ENCODE measurements at regions not wholly inside any gene's neighbourhood (a gene's known extent, or its start where the extent isn't known, plus 50 kb on each side); places are given as distances from the start of the nearest gene placed in this dataset.

- no peak for DNase-seq
Observed at GRCh38 chr15:26477044-26477443, 295.8 kb downstream of the GABRB3 start.

- no peak for DNase-seq
Observed at GRCh38 chr15:26475554-26475953, 297.3 kb downstream of the GABRB3 start.

DNA sequence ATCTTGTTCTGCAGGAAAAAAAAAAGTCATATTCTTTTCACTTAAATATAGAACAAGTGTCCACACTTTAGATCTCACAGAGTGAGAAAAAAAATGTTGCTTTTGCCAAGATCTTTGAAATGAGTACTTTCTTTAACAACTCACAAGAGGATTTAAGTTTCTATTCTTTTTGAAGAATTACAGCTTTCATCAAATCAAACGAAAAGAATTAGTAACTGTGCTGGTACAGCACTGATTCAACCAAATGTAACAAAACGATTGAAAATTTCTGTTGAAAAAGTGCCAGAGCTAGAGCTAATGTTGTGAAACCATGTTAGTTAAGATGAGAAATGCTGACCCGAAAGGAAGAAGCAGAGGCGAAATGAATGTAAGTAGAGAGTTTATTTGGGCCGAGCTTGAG lies 300.2 kb downstream of the GABRB3 start:
- no peak for DNase-seq

- DNase-seq, result no peak
Observed at GRCh38 chr15:26461847-26462608, 310.8 kb downstream of the GABRB3 start.

DNA sequence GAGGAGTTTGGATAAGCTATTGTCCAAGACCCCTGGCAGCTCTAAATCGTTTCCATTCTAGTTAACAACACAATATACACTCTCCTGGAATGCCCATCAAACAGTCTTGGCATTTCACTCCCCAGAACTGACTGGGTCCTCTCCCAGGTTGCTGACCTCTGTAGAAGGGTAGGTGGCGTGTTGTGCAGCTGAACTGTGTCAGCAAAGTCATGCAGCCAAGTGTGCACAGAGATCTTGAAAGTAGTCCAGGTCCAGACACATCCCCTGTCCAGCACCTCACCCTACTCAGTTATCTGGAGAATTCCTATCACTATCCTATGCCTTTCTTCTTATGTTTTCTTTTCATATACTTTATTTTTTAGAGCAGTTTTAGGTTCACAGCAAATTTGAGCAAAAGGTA lies 312.7 kb downstream of the GABRB3 start:
- no peak for DNase-seq

GRCh38 chr15:26455828-26456227 lies 317.0 kb downstream of the GABRB3 start:
- no peak for DNase-seq

- DNase-seq, result no peak
Observed at GRCh38 chr15:26453914-26454313, 319.0 kb downstream of the GABRB3 start.

DNA sequence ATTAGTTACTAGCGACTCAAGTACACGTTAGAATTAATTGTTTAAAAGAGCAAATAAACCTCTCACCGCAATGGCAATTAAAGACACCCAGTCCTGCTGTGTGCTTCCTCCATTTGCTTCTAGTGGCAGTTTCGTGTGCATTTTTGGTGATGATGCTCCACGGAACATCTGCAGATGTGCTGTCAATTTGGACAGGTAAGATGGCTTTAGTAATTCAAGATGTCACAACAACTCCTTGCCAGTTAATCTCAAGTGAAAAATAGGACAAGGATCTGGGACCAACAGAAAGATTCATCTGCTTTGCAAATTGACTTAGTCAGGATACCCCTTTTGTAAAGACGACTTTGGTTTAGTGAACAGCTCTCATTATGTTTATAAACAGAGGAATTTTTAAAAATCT lies 320.9 kb downstream of the GABRB3 start:
- DNase-seq, result no peak

GRCh38 chr15:26449291-26449690 lies 323.6 kb downstream of the GABRB3 start:
- DNase-seq, result no peak

GRCh38 chr15:26443321-26443720 lies 329.5 kb downstream of the GABRB3 start:
- no peak for DNase-seq

GRCh38 chr15:26442680-26443079 lies 330.2 kb downstream of the GABRB3 start:
- DNase-seq, result no peak

- DNase-seq, result no peak
Observed at GRCh38 chr15:26439681-26440080, 333.2 kb downstream of the GABRB3 start.

- no peak for DNase-seq
Observed at GRCh38 chr15:26438718-26439117, 334.1 kb downstream of the GABRB3 start.

- DNase-seq, result no peak
Observed at GRCh38 chr15:26438316-26438715, 334.6 kb downstream of the GABRB3 start.

DNA sequence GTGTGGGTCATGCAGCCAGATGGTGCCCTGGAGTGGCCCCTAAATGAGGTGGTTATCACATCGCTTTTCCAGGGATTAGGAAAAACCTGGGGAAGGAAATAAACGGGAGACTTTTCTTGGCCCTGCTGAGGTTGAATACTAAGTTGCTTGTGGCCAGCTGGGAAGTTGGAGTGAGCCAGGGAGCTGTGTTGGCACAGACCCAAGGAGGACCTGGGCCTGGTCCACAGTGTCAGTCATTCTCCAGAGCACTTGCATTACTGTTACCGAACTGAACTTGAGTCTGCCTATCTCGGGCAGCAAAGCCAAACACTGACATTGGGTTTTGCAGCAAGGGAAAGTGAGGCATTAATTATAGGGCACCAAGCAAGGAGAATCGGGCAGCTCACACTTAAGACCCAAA lies 339.0 kb downstream of the GABRB3 start:
- no peak for DNase-seq

DNA sequence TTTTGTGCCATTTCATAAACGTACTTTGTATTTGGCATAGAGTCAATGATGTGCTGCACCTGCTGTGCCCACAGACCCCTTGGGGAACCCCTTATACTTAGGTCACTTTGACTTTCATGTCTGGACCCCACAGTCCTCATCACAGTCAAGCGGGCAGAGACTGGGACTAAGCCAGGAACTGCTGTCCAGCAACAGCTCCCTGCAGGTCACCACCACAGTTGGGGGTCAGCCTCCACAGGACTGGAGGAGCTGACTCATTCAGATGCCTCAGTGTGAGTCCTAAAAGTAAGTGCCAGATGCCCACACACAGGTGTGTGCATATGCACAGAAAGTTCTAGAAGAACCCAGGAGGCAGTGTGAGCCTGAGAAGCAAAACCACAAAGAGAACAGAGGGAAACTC lies 339.8 kb downstream of the GABRB3 start:
- DNase-seq, result no peak

GRCh38 chr15:26421065-26421464 lies 351.8 kb downstream of the GABRB3 start:
- no peak for DNase-seq

DNA sequence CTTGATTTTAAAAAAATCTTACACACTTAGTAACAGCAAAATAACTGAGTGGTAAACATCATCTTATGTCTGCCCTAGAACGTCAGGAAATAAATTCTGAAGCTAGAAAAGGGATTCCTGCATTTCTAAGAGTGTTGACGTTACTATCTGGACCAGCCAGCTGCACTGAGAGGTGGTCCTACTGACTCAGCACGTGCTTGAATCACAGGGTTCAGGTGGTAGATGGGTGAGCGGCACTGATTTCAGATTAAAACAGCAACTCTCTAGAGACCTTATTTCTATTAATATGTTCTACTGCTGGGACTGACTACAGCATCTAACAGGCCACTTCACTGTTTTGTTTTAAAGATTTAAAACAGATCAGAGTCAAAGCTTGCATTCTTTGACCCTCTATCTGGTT lies 377.2 kb downstream of the GABRB3 start:
- no peak for DNase-seq

DNA sequence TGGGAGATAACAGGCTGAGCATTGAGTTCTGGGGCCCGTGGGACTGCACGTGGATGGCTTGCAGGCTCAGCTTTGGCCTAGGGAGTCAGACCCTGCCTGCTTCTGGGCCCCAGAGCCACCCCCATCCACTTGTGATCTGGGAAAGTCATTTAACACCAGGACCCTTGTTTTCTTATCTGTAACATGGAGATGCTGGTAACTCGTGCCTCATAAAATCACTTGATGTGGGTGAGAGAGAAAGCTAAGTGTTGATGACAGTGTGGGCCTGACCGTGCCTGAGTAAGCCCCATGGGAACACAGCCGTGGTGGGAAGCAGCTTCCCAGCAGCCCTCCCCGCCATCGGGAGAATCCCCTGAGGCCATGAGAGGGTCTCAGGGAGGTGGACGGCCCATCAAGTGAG lies 378.1 kb downstream of the GABRB3 start:
- no peak for DNase-seq

GRCh38 chr15:26392956-26393355 lies 379.9 kb downstream of the GABRB3 start:
- DNase-seq, result no peak

DNA sequence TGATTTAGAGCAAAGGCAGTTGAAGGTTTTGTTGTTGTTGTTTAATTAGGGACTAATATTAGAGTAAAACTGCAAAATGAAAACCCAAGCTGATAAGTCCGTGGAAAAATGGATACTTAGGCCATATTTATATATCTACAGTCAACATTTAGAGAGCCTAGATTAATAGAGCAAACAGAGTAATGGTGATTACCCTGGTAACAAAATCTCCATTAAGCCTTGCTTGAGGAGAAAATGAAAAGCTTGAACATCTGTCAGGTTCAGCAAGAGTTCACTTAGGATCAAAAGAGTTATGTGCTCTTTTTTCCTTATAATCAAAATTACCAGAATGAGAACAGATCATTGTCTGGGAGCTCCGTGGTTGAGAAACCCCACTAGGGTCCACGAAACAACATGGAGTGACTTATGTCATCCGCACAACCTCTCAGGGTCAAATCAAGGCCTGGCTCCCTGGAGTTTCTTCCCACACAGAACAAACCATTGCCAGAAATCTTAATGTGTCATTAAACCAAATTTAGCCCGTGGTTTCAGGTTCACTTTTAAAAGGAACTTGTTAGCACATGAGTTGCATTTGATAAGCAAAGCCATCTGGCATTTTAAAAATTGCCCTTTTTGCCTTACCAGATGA lies 381.2 kb downstream of the GABRB3 start:
- no peak for DNase-seq

DNA sequence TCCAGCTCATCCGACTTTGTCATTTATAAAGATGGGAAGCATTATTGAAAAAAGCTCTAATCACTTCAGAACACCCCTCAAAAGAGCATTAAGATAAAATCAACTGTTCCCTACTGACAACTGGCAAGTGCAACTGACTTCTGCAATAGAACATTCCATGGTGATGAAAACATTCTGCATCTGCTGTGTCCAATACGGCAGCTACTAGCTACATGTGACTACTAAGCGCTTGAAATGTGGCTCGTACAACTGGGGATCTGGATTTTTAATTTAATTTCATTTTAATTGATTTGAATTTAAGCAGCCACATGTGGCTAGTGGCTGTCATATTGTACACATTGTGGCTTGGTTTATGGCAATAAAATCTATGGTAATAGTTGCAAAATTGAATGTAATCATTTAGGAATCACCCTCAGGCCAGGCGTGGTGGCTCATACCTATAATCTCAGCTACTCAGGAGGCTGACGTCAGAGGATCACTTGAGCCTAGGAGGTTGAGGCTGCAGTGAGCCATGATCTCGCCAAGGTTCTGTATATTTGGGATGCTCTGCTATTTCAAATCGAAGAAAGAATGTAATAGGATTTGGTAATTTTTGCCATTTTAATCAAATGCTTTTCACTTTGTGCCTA lies 390.3 kb downstream of the GABRB3 start:
- DNase-seq, result no peak

DNA sequence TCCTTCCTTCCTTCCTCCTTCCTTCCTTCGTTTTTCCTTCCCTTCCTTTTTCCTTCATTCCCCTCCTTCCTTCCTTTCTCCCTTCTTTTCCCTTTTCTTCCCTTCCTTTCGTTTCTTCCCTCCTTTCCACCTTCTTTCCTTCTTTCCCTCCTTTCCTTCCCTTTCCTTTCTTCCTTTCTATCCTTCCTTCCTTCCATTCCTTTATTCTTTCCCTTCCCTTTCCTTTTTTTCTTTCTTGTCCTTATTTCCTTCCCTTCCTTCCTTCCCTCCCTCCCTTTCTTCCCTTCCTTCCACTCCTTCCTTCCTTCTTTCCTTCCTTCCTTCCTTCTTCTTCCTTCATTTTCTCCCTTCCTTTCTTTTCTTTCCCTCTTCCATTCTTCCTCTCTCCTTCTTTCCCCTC lies 394.6 kb downstream of the GABRB3 start:
- DNase-seq, result no peak

GRCh38 chr15:26376243-26376642 lies 396.6 kb downstream of the GABRB3 start:
- no peak for DNase-seq

Data from NCI-H226 (cell line).